Kidney epithelial cell (primary cell): ENCODE measurements at regions not wholly inside any gene's neighbourhood (a gene's known extent, or its start where the extent isn't known, plus 50 kb on each side); places are given as distances from the start of the nearest gene placed in this dataset.

Experiments
- DNase-seq: peaks from one replicate; pipeline ENCODE4 v3.0.0-alpha.2; 2010; ENCODE audit warnings: low read depth
- H3K27me3 ChIP-seq: 2 replicates; pipeline ENCODE4 v1.6.0; 2011; ENCODE audit warnings: low read length; ENCODE audit not compliant: control insufficient read depth, insufficient read depth
- H3K36me3 ChIP-seq: 2 replicates; pipeline ENCODE4 v1.5.1; 2011; ENCODE audit warnings: low read length; ENCODE audit not compliant: control insufficient read depth, insufficient read depth
- H3K4me3 ChIP-seq: 2 replicates; pipeline ENCODE4 v1.5.1; 2011; ENCODE audit warnings: low read depth, mild to moderate bottlenecking, control low read depth, low read length
- CTCF ChIP-seq: IDR thresholded peaks from 2 replicates; pipeline ENCODE4 v1.5.1; 2011; ENCODE audit warnings: mild to moderate bottlenecking, moderate library complexity, low read length, control low read depth, inconsistent platforms; ENCODE audit not compliant: insufficient read depth, poor library complexity, severe bottlenecking

GRCh38 chr2:84022810-84023431 is 436.2 kb downstream of the SUCLG1 start:
- Histone ChIP-seq H3K4me3 (no peak overlapping the region), H3K36me3 (no peaks in the 10 kb centered on the region), H3K27me3 (no peaks in the 10 kb centered on the region)
- TF ChIP-seq CTCF, result peak; percentile 84
- DNase-seq, result peak; percentile 21

- DNase-seq, result no peak
Observed at GRCh38 chr2:84017010-84017409, 442.1 kb downstream of the SUCLG1 start.

GRCh38 chr2:84016183-84016582 is 442.9 kb downstream of the SUCLG1 start:
- TF ChIP-seq CTCF, result no peak
- DNase-seq, result no peak
- H3K4me3 ChIP-seq, result no peak overlapping the region

More at GRCh38 chr2:84017010-84017409, 442.1 kb downstream of the SUCLG1 start:
- no peaks in the 10 kb centered on the region for H3K36me3 ChIP-seq
- no peaks in the 10 kb centered on the region for H3K27me3 ChIP-seq
- TF ChIP-seq CTCF, result no peak
- no peak overlapping the region for H3K4me3 ChIP-seq

GRCh38 chr2:83997889-83998288 is 461.2 kb downstream of the SUCLG1 start:
- Histone ChIP-seq H3K4me3 (no peak overlapping the region), H3K36me3 (no peaks in the 10 kb centered on the region), H3K27me3 (no peaks in the 10 kb centered on the region)
- TF ChIP-seq CTCF, result no peak
- no peak for DNase-seq

More at GRCh38 chr2:84016183-84016582, 442.9 kb downstream of the SUCLG1 start:
- H3K27me3 ChIP-seq, result no peaks in the 10 kb centered on the region
- H3K36me3 ChIP-seq, result no peaks in the 10 kb centered on the region

- Histone ChIP-seq H3K4me3 (no peak overlapping the region), H3K36me3 (no peaks in the 10 kb centered on the region), H3K27me3 (no peaks in the 10 kb centered on the region)
- no peak for DNase-seq
- no peak for TF ChIP-seq CTCF
Observed at GRCh38 chr2:83994633-83995179, 464.4 kb downstream of the SUCLG1 start.
